Fibroblast of skin of back (primary cell): ENCODE measurements at regions not wholly inside any gene's neighbourhood (a gene's known extent, or its start where the extent isn't known, plus 50 kb on each side); places are given as distances from the start of the nearest gene placed in this dataset.

Experiments
- DNase-seq: peaks from one replicate; pipeline ENCODE4 v3.0.0-alpha.2; 2013

DNA sequence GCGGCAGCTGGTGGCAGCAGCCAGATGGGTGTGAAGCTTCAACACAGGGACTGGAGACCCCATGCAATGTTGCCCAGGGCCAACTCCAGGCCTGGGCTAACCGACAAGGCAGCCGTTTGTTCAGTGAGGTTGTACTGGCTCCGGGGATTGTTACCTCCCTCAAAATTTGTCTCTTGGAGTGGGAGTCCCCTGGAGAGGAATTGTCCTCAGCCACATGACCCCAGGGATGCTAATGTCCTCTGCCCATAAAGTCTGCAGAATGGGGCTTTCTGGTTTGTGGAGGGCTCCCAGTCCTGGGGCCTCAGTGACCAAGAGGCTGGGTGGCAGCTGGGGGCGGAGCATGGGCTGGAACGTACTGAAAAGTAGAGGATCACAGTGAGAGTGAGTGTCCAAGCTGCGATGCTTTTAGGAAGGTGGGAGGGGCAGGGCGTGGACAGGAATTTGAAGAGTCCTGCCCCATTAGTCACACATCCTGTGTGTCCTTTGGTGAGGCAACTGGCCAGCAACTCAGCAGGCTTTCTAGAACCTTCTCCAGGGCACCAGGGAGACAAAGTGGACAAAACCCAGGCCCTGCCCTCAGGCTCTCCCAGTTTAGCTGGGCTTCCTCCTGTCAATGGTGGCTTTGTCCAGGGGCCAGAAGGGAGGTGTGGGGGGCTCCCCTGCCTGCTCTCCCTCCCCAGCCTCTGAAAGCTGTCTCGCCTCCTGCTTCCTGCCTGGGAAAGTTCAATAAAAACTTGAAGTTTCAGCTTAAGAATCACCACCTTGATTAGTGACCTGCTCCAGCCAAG is 114.0 kb downstream of the NSG2 start:
- DNase-seq = peak; percentile 85

DNA sequence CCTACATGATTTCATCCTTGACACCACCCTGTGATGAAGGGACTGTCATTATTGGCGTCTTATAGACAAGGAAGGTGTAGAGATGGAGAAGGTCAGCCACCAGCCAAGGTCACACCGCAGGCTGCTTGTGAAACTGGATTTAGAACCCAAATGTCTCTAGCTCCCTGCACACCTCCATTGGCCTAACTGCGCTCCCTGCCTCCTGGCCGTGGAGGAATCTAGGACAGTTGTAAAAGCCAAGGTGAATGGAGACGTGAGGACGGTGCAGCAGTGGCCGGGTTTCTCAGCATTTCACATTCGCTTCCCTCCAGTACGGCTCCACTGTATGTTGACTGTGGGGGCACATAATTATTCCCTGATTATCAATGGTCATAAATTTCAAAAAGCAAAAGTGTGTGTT is 119.9 kb downstream of the NSG2 start:
- DNase-seq = no peak

DNA sequence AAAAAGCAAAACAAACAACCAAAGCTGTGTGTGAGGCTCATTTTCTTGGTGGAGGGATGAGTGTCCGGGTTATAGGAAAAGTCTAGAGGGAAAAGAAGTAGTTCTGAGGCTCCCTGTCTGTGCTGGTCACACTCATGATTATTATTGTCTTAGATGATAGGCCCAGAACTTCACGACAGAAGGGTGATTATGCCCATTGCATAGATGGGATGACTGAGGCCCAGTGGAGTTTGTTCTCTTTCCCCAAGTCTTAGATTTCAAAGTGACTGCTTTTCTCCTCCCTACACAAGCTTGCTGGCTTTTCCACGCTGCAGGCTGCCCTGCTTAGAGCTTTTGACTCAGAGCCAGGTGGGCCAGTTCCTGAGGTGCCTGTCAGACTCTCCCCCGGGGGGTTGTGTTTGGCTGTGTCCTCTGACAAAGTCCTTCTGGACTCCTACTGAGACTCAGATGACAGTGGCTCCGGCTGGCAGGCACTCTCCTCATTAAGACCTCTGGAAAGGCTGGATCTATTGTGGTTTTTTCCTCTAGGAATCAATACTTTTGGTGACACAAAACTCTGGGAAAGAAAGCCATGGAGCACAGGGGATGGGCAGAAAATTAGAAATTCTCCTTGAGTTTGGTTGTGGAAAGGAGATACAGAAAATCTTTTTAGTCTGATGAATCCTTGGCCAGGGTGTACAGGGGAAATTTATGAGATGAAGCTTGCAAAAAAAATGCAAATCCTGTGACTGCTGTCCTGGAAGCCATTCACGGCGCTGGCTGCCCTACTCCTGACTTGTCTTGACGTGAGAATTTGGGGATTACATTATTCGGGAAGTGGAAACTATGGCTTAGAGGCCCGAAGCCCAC is 120.9 kb downstream of the NSG2 start:
- DNase-seq = no peak

DNA sequence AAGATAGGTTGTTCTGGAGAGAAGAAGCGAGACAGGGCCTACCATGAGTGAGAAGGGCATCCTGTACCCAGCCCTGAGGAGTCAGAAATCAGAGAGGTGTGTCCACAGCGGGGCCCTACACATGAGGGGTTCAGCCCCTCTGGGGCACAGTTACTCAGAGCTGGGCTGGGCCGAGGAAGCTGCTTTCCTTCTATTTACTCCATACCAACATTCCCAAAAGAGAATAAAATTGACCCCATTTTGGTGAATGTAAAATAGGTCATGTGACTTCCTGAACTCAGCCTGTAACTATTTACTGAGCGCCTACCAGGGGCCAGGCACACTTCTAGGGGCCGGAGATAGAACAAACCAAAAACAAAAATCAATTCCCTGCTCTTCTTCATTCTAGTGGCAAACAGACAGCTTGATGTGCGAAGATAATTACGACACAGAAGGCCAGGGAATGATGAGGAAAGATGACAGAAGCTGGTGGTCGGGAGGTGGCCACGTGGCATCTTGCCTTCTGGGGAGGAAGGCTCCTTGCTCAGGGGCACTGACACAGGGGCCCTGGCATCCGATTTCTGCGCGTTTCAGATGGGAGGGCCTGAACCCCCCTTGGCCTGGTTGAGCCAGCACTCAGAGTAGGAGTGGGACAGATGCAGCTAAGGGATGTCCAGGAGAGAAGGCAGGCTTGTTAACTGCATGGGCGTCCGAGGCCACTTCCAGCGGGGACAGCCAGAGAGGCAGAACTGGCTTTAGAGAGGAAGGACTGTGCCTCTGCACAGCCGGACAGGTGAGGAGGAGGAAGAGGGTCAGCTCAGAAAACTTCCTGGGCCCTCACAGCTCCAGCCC is 121.8 kb downstream of the NSG2 start:
- no peak for DNase-seq

DNA sequence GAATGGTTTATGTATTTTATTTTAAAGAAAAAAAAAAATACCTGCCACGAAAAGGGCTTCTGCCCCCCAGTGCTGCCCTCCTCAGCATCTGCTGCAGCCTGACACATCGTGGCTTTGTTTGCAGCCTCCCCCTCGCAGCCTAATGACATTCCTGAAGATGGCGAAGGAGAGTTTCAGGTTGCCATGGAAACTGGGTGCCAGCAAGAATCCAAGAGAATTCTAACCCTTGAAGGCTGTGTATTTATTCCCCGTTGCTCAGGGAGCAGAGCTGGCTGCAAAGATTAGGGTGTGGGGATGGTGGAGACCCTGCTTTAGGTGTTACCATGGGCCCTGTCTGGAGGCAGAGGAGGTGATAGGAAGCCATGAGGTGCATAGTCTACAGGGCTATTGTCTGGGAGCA is 126.6 kb downstream of the NSG2 start:
- DNase-seq = no peak

DNA sequence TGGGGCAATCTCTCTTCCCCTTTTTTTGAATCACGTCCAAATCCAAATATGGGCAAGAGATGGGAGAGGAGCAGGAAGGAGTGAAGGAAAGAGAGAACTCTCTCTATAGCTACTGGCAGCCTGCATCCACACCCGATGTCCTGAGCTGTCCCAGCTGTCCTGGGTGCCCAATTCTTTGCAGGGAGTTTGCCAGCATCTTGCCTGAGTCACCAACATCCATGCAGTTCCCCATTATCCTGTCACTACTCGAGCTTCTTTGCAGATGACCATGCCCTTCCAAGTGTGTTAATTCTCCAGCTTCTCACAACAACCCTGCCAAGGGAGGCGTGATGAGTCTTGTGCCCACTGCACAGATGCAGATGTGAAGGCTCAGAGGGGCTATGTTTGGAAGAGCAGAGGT is 127.1 kb downstream of the NSG2 start:
- DNase-seq = no peak

DNA sequence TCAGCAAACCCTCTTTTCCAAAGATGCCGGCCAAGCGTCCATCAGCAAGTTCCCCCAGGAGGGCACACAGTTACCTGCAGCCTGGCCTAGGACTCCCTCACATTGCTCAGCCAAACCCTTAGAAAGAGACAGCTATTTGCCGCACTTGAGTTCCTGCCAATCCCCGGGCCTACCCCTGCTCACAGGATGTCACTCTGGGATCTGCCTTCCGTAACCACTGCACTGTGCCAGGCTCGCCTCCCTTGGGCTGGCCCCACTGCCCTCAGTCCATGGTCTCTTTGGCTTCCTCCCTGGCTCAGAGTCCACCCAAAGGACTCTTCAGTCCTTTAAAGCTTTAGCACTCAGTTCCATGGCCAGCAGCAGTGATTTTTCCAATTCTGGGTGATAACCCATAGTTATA is 128.3 kb downstream of the NSG2 start:
- no peak for DNase-seq

DNA sequence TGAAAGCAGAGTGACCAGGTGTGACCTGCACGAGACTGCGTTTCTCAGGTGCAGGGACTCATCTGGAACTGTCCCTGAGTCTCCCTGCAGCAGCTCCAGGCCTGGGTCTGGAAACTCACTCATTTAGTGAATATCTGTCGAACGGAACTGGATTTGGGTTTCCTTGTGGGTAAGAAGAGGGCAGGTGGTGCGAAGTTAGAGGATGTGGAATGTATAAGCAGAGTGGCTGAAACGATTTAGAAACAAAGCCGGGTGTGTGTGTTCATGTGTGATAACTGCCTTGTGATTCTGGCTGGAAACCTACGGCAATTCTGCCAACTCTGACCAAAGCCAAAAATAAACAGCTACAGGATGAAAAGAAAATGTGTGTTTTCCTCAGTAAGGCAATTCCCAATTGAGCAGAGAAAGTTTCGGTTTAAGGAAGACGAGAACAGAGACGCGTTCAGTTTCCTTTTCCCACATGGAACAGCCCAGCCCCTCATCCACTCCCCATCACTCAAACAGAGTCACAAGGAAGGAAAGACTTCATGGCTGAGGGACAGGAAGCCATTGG is 130.3 kb downstream of the NSG2 start:
- DNase-seq = no peak

DNA sequence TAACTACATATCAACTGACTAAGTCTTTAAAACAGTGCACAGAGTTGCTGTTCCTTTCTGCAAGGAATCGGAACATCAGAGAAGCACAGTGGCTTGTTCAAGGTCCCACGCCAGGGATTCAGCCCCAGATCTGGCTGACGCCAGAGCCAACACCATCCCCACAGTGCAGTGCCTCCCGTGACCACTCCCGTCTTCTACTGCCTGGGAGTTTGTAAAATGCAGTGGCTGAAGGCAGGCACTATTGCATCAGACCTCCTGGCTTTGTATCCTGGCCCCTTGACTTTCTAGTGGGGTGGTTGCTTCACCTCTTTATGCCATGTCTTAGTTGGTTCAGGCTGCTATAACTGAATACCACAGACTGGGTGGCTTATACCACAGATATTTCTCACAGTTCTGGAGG is 131.0 kb downstream of the NSG2 start:
- DNase-seq = no peak

DNA sequence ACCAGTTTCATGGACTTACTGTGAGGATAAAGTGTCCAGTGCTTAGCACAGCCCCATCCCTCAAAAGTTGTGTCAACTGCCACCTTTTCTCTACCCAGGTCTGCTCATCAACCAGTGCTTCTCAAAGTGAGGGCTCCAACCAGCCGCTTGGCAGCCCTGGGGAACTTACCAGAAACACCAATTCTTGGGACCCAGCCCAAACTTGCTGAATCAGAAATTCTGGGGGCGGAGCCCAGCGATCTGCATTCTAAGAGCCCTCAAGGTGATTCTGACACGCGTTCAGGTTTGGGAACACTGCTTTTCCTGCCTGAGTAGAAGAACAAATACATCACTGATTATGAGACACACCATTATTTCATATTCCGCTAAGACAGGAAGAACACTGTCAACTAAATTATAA is 132.0 kb downstream of the NSG2 start:
- no peak for DNase-seq

DNA sequence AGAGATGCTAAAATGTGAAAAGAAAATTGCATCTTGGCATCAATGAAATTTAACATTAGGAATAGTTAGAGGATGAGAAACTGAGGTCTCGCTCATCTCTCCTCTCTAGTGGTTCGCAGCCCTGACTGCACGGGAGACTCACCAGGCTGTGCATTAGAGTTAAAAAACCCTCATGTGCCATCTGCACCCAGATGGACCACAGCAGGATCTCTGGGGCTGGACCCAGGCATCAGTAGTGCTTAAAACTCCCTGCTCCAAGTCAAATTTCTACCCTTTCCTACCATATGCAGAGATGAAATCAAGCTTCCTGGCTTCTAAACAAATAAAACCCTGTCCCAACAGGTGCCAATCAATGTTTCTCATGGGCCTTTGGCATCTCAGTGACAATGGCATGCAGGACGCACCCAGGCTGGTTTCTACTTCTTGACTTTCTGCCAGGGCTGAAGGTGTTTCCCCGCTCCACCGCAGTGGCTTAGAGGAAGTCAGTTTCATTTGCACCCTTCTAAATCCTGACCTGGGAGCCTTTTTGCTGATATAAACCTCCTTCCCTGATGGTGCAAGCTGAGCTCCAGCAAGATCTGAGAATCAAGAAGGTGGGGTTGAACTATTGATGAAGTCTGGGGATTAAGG is 132.6 kb downstream of the NSG2 start:
- no peak for DNase-seq

DNA sequence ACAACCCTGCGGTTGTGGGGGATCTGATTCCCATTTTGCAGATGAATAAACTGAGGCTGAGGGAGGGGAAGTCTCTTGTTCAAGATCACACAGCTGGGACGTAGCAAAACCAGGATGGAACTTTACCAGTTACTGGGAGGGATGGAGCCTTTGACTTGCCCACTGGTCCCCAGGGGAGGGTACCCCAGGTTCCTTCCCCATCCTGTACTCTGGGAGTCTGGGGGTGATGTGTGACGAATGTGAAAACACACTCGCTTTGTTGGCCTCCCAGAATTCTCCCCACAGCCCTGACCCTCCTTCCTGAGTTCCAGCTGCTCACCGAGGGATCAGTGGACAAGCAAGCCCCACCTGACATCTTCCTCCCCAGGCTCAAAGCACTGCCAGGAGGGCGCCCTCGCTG is 135.1 kb downstream of the NSG2 start:
- DNase-seq = no peak

DNA sequence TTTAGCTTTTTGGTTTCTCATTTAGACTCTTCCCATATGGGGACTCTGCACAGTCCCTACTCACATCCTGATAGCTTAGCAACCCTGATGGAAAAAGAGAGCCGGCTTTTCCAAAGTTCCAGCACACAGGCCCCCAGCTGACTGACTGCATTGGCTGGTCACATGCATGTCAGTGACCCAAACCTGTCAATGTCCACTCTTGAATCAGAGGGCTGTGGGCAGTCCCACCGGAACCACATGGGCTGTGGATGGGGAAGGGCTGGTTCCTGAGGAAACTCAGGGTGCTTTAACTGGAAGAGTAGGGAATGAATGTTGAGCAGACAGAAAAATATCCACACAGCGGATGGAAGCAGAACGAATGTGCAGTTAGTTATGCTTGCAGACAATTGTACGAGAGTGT is 136.6 kb downstream of the NSG2 start:
- DNase-seq = no peak

DNA sequence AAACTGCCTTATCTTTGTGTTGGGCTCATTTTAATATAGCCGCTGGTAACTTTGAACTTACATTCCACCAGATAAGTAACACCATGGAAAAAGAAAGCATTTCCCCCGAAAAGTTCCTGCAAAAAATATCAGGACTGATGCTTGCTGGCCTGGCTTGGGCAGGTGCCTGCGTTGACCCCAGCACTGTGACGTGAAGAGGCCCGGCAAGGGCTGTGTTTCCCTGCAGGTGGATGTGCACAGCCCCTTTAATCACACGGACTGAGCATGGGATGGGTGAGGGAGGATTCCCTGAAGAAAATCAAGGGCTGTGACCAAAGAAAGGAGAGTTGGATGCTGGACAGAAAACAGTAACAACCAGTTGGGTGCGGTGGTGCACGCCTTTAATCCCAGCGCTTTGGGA is 138.2 kb downstream of the NSG2 start:
- DNase-seq = no peak

DNA sequence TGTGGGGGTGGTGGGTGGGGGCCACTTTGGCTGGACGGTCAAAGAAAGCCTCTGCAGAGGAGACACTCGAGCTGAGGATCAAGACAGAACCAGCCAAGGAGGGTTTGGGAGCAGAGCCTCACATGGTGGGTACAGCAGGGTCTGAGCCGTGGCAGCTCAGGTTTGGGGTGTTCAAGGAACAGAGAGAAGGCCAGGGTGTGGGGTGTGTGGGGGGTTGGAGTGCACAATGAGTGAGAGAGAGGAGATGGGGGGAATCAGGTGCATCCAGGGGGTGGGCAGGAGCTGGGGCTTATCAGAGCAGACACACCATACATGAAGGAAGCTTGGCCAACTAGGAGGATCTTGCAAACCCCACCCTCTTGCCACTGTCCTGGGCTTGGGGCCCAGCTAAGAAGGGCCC is 140.0 kb downstream of the NSG2 start:
- DNase-seq = no peak

DNA sequence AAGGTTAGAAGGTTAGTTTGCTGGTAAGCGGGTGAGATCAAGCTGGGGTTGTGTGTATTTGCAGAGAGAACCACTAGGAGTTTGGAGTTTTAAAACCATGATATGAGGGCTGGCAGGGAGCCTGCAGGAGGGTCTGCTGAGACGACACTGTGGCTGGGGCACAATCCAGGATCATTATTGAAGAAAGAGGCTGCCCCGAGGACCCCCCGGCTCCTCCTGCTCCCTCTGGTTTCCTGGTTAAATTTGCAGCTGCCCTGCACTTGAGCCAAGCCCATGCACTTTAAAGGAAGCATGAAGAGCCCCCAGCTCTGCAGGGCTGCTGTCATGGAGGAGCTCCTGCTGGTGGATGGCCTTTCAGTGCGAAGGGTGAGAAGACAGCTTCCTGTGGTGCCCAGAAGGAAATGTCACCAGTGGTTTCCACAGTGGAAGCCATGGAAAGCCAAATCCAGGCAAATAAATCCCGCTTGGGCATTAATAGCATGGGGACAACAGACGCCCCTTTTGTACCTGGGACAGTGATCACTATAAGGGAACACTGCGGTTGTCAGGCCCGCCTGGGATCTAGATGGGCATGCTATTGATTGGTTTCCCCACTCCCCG is 140.7 kb downstream of the NSG2 start:
- DNase-seq = no peak

DNA sequence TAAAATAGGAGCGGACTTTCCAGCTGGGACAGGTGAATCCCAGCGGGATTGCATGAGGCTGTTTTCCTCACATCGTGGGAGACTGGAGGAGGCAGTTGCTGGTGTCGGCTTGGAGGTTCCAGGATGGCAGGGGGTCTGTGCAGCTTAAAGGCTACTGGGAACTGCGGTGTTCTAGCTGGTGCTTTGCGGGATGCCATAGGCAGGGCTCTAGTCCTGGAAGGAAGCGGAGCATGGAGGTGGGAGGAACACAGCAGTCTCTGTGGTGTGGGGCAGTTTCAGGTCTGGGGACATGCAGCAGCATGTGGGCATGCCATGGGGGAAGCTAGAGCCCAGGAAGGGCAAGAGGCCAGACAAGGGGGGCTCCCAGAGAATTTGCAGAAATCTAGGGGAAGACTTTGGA is 141.5 kb downstream of the NSG2 start:
- DNase-seq = no peak

DNA sequence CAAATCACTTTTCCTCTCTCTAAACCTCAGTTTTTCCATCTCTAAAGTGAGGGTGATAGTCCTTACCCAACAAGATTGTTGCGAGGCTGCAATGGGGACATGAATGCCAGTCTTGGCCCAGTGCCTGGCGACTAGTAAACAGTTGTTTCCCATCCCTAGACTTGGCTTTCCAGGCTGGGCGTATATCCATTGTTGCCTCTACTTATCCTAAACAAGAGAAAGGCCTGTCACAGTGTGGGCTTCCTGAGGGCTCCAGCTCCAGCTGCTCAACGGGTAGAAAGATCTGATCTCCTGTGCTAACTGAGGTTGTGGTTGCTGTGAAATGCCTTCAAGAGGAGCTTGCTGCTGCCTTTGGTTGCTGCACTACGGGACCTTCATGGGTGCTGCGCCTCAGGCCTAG is 142.0 kb downstream of the NSG2 start:
- DNase-seq = no peak

DNA sequence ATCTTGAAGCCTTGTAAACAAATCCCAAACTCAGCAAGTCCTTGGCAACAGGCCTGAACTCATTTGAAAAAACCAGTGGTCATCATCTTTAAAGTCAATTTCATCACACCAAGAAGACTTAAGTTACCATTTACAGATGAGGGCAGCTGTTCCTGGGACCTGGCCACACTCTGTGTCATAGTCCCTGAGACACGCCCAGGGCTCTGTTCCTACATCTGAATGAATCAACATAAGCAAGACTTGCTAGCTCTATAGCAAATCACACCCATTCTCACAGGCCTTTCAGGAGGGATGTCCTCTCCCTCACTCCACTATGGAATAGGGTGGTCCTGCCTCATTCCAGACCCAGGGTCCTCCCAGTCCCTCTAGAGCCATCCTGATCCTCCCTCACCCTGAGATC is 142.8 kb downstream of the NSG2 start:
- no peak for DNase-seq

DNA sequence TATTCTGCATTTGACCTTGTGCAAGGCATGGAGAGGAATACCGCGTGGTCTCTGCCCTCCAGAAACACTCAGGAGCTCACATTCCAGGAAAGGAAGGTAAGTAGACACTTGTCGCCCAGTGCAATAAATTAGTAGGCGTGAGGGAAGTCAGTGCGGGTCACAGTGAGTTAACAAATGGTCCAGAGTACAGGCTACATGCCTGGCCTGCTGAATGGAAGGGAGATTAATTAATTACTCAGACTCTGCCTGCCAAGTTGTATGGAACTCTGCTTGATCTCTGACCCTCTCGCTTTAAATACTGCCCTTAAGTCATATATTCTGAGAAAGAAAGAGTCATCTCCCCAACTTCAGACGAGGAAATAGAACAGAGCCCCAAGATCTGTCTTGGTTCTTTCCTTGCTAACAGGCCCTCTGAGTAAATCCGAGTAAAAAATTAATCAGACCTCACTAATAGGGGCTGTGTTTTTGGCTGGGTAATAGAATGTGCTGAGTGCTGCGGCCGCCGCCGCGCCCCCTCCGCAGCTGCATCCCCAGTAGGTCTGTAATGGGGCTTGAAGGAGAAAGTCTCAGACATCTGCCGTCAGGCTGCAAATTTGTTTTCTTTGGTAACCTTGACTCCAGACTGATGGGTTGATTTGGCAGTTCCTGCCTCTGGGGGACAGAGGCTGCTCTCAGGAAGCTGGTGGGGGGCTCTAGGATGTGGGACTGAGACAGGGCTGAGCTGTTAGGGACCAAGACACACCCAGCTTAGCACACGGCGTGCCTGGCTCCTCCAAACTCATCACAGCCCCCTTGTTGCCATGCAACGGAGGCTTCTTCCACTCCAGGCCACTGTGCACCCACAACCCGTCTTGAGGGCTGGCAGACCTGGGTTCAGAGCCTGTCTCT is 144.4 kb downstream of the NSG2 start:
- DNase-seq = no peak

DNA sequence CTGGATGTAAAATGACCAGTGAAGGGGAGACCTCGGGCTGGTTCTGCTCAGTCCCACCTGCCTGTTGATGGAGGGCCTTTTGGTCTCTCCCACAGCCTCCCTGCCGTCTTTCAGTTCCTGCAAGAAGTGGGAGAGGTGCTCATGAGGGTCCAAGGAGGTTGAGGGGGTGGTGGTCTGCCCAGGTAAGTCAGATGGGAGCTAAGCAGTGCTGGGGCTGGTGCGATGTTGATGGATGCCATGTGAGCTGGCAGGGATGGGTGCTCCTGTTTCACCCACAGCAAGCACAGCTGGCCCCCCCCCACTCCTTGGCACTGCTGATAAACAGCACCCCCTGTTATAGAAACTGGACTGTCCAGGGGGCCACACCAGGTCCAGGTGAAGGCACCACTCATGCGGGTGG is 145.6 kb downstream of the NSG2 start:
- DNase-seq = no peak
